ENCODE measurements at regions not wholly inside any gene's neighbourhood (a gene's known extent, or its start where the extent isn't known, plus 50 kb on each side); places are given as distances from the start of the nearest gene placed in this dataset.

- WGBS (ENCODE audit: insufficient coverage, low coverage, low lambda C conversion rate, missing lambda C conversion rate), result 71% methylated on average over 20 of the region's 24 CpGs
- TF ChIP-seq CTCF (IDR thresholded peaks at IDR 0.05) (no peak), POLR2A (IDR thresholded peaks at IDR 0.05) (no peak)
Observed at GRCh38 chr2:496729-497128, 180.5 kb downstream of the TMEM18 start.

GRCh38 chr2:495745-496275, 181.4 kb downstream of the TMEM18 start:
- ATAC-seq (peak in 1 of 4 donors; percentile 19), DNase-seq (no peak)
- H3K9me3 ChIP-seq, result no peaks in the 10 kb centered on the region
- no peak overlapping the region for H3K27ac ChIP-seq
- no peak for TF ChIP-seq CTCF (IDR thresholded peaks at IDR 0.05)
- TF ChIP-seq POLR2A (IDR thresholded peaks at IDR 0.05), result no peak
- intact Hi-C loops (cut with DNase I), result no loop called here
- no peak overlapping the region for H3K4me3 ChIP-seq
- no peaks in the 10 kb centered on the region for H3K27me3 ChIP-seq
- H3K36me3 ChIP-seq, result no peaks in the 10 kb centered on the region
- H3K4me1 ChIP-seq, result no peaks in the 10 kb centered on the region
- WGBS (ENCODE audit: insufficient coverage, low coverage, low lambda C conversion rate, missing lambda C conversion rate), result 61% methylated on average over 11 of the region's 25 CpGs

More at GRCh38 chr2:496729-497128, 180.5 kb downstream of the TMEM18 start:
- Histone ChIP-seq H3K27me3 (no peaks in the 10 kb centered on the region), H3K9me3 (no peaks in the 10 kb centered on the region), H3K4me3 (no peak overlapping the region), H3K36me3 (no peaks in the 10 kb centered on the region), H3K4me1 (no peaks in the 10 kb centered on the region), H3K27ac (no peak overlapping the region)
- ATAC-seq (no peak), DNase-seq (no peak)
- intact Hi-C loops (cut with DNase I), result no loop called here

GRCh38 chr2:494853-495252, 182.4 kb downstream of the TMEM18 start:
- intact Hi-C loops (cut with DNase I), result no loop called here
- no peak overlapping the region for H3K27ac ChIP-seq
- TF ChIP-seq POLR2A (IDR thresholded peaks at IDR 0.05) (no peak), CTCF (IDR thresholded peaks at IDR 0.05) (no peak)

GRCh38 chr2:493228-493627, 184.0 kb downstream of the TMEM18 start:
- H3K27me3 ChIP-seq, result no peaks in the 10 kb centered on the region
- H3K4me1 ChIP-seq, result no peaks in the 10 kb centered on the region
- DNase-seq, result no peak
- H3K4me3 ChIP-seq, result no peak overlapping the region
- H3K9me3 ChIP-seq, result no peaks in the 10 kb centered on the region
- no peak for TF ChIP-seq CTCF (IDR thresholded peaks at IDR 0.05)
- no peak for TF ChIP-seq POLR2A (IDR thresholded peaks at IDR 0.05)
- WGBS (ENCODE audit: insufficient coverage, low coverage, low lambda C conversion rate, missing lambda C conversion rate), result 65% methylated on average over 3 of the region's 4 CpGs
- intact Hi-C loops (cut with DNase I), result no loop called here
- no peak for ATAC-seq
- H3K36me3 ChIP-seq, result no peaks in the 10 kb centered on the region
- H3K27ac ChIP-seq, result no peak overlapping the region

More at GRCh38 chr2:494853-495252, 182.4 kb downstream of the TMEM18 start:
- ATAC-seq (no peak), DNase-seq (no peak)
- Histone ChIP-seq H3K9me3 (no peaks in the 10 kb centered on the region), H3K4me1 (no peaks in the 10 kb centered on the region), H3K36me3 (no peaks in the 10 kb centered on the region), H3K4me3 (no peak overlapping the region), H3K27me3 (no peaks in the 10 kb centered on the region)
- WGBS (ENCODE audit: insufficient coverage, low coverage, low lambda C conversion rate, missing lambda C conversion rate), result 58% methylated on average over 12 of the region's 13 CpGs

GRCh38 chr2:492178-492577, 185.0 kb downstream of the TMEM18 start:
- H3K4me3 ChIP-seq, result no peak overlapping the region
- no peaks in the 10 kb centered on the region for H3K9me3 ChIP-seq
- TF ChIP-seq POLR2A (IDR thresholded peaks at IDR 0.05) (no peak), CTCF (IDR thresholded peaks at IDR 0.05) (no peak)
- no peak overlapping the region for H3K27ac ChIP-seq
- H3K4me1 ChIP-seq, result no peaks in the 10 kb centered on the region
- WGBS (ENCODE audit: insufficient coverage, low coverage, low lambda C conversion rate, missing lambda C conversion rate), result 67% methylated on average over 8 of the region's 14 CpGs
- DNase-seq (no peak), ATAC-seq (no peak)
- no peaks in the 10 kb centered on the region for H3K27me3 ChIP-seq
- H3K36me3 ChIP-seq, result no peaks in the 10 kb centered on the region
- intact Hi-C loops (cut with DNase I), result no loop called here
